HepG2 (cell line): ENCODE measurements at regions not wholly inside any gene's neighbourhood (a gene's known extent, or its start where the extent isn't known, plus 50 kb on each side); places are given as distances from the start of the nearest gene placed in this dataset.

Experiments used
- ATAC-seq: fragments of 200-7000 bp; cut with Tn5 transposase; 3 replicates; pipeline ENCODE4 v1.9.1; 2020; ENCODE audit warnings: mild to moderate bottlenecking, moderate library complexity
- BruUV-seq: library from RNA; stranded (reverse); fragments of 400-500 nt; replicated peaks from 2 replicates; lab custom pipeline; 2021; lab: Mats Ljungman, UMichigan
- CTCF ChIA-PET: fragments of 300-600 bp; formaldehyde crosslinking; extraction: SDS; loops from one replicate; lab custom pipeline; 2021; ENCODE audit warnings: low total read pairs, inconsistent platforms, low intra/inter-chr PET ratio; lab: Yijun Ruan, JAX
- POLR2A ChIA-PET: fragments of 350-600 bp; sonication (Branson Sonifier 250); formaldehyde crosslinking; loops from one replicate; lab custom pipeline; 2020; ENCODE audit warnings: antibody characterized with exemption, inconsistent platforms; lab: Yijun Ruan, JAX
- DNase-seq: peaks from one replicate; pipeline ENCODE4 v3.0.0-alpha.2; 2015; ENCODE audit warnings: low spot score
- FAIRE-seq: peaks from 3 replicates; lab custom pipeline; 2011; peaks lifted over from hg19 to GRCh38; lab: Jason Lieb, UNC
- H2AFZ ChIP-seq: one replicate; pipeline ENCODE4 v1.6.1; 2011; ENCODE audit warnings: low read length, inconsistent platforms
- H3K27ac ChIP-seq: fragments of 300-600 bp; 3 replicates; pipeline ENCODE4 v1.8.0; 2011; ENCODE audit warnings: mixed run types, mild to moderate bottlenecking, mixed read lengths, low read length, inconsistent platforms; ENCODE audit not compliant: insufficient read depth; ENCODE audit errors: extremely low read length
- H3K27me3 ChIP-seq, 2 experiments: fragments of 200-600 bp in 1 of 2; 2 replicates in 1 of 2; 3 replicates in 1 of 2; pipeline versions ENCODE4 v1.6.0 to v1.8.0; 2011; ENCODE audit warnings: low read length in 2 of 2, mild to moderate bottlenecking in 2 of 2, moderate library complexity in 2 of 2, inconsistent platforms in 1 of 2; ENCODE audit not compliant: insufficient read depth in 2 of 2, control insufficient read depth in 1 of 2
- H3K36me3 ChIP-seq, 2 experiments: fragments of 200-600 bp in 1 of 2; replicated peaks in 1 of 2; 2 replicates in 1 of 2; 3 replicates in 1 of 2; pipeline versions ENCODE4 v1.5.1 to v1.8.0; 2011; ENCODE audit warnings: low read length in 2 of 2, inconsistent platforms in 1 of 2; ENCODE audit not compliant: insufficient read depth in 2 of 2, control insufficient read depth in 1 of 2
- H3K4me1 ChIP-seq: 2 replicates; pipeline ENCODE4 v1.5.1; 2012; ENCODE audit warnings: low read length, inconsistent platforms; ENCODE audit not compliant: insufficient read depth
- H3K4me2 ChIP-seq: 2 replicates; pipeline ENCODE4 v1.6.0; 2011; ENCODE audit warnings: low read depth, low read length, inconsistent platforms
- H3K4me3 ChIP-seq, 3 experiments: fragments of 200-600 bp in 1 of 3; sonication (generic), shearing (Covaris generic) in 1 of 3; replicated peaks in 1 of 3; 2 replicates each; pipeline ENCODE4 v1.5.1; 2011 to 2016; ENCODE audit warnings: low read length in 3 of 3, inconsistent platforms in 2 of 3, low read depth in 2 of 3, mild to moderate bottlenecking in 2 of 3, control low read depth in 1 of 3, mixed read lengths in 1 of 3; ENCODE audit not compliant: insufficient read depth in 1 of 3
- H3K79me2 ChIP-seq: one replicate; pipeline ENCODE4 v1.6.1; 2011; ENCODE audit warnings: low read length, inconsistent platforms; ENCODE audit not compliant: insufficient read depth
- H3K9ac ChIP-seq: 2 replicates; pipeline ENCODE4 v1.6.0; 2011; ENCODE audit warnings: mild to moderate bottlenecking, low read depth, low read length, inconsistent platforms; ENCODE audit not compliant: insufficient read depth
- H3K9me3 ChIP-seq: 2 replicates; pipeline ENCODE4 v1.5.1; 2012; ENCODE audit warnings: mild to moderate bottlenecking, low read length
- H4K20me1 ChIP-seq: 2 replicates; pipeline ENCODE4 v1.6.0; 2011; ENCODE audit warnings: inconsistent platforms, mild to moderate bottlenecking, low read length, moderate library complexity; ENCODE audit not compliant: insufficient read depth
- ATRX ChIP-seq: sonication (generic); formaldehyde crosslinking; IDR thresholded peaks from 2 replicates; pipeline ENCODE4 v1.4.0; 2020; ENCODE audit warnings: missing genetic modification reagents, borderline replicate concordance
- DBP ChIP-seq: sonication (generic); formaldehyde crosslinking; IDR thresholded peaks from 2 replicates; pipeline ENCODE4 v1.4.0; 2020; ENCODE audit warnings: missing genetic modification reagents; ENCODE audit errors: not compliant biosample characterization
- HNRNPH1 ChIP-seq: fragments of 200-400 bp; formaldehyde crosslinking; optimal IDR thresholded peaks from 2 replicates; pipeline ENCODE3; 2017; ENCODE audit warnings: mild to moderate bottlenecking, low read depth, low read length
- KDM4B ChIP-seq: sonication (generic); formaldehyde crosslinking; IDR thresholded peaks from 2 replicates; pipeline ENCODE4 v1.4.0; 2020; ENCODE audit warnings: missing genetic modification reagents
- RBM39 ChIP-seq: fragments of 200-400 bp; formaldehyde crosslinking; IDR thresholded peaks from one replicate; pipeline ENCODE4 v1.6.1; 2018; ENCODE audit warnings: antibody characterized with exemption, mild to moderate bottlenecking, low read depth, low read length; ENCODE audit not compliant: poor library complexity, severe bottlenecking
- ZBTB46 ChIP-seq: sonication (generic); formaldehyde crosslinking; IDR thresholded peaks from 2 replicates; pipeline ENCODE4 v1.4.0; 2020; ENCODE audit warnings: mild to moderate bottlenecking, missing genetic modification reagents, borderline replicate concordance
- ZFP41 ChIP-seq: sonication (generic); formaldehyde crosslinking; IDR thresholded peaks from 2 replicates; pipeline ENCODE4 v1.4.0; 2020; ENCODE audit warnings: mild to moderate bottlenecking, missing genetic modification reagents, borderline replicate concordance
- ZNF10 ChIP-seq: sonication (generic); formaldehyde crosslinking; IDR thresholded peaks from 2 replicates; pipeline ENCODE4 v1.4.0; 2020; ENCODE audit warnings: mild to moderate bottlenecking, low read depth, missing genetic modification reagents, borderline replicate concordance
- ZNF18 ChIP-seq: sonication (generic); formaldehyde crosslinking; IDR thresholded peaks from 2 replicates; pipeline ENCODE4 v1.8.0; 2022; ENCODE audit warnings: mild to moderate bottlenecking, missing genetic modification reagents; ENCODE audit not compliant: insufficient replicate concordance
- WGBS: methylation state at CpG from one replicate; pipeline ENCODE4 v1.1.6; 2017; ENCODE audit warnings: low lambda C conversion rate; 5-methylcytosine and 5-hydroxymethylcytosine counted together
- in situ Hi-C: cut with HindIII; loops from 2 replicates; pipeline ENCODE4 v1.10.0; 2017; ENCODE audit warnings: low pct_unique_long_range_greater_than_20kb; ENCODE audit not compliant: extremely low pct_ligation_motif_present
- intact Hi-C: fragments of 100-400 bp; cut with micrococcal nuclease; formaldehyde crosslinking; loops from one replicate; pipeline ENCODE4 v1.10.0; 2022; ENCODE audit not compliant: unreplicated experiment

- TF ChIP-seq ZBTB46 (CRISPR knock-in tag) = no peak
These were observed 620.6 kb upstream of the CAMK1G start (continued) for GRCh38 chr1:208962867-208963266.

- H2AFZ ChIP-seq = no peak overlapping the region
- no peak overlapping the region for H3K27ac ChIP-seq
- H3K4me1 ChIP-seq = no peaks in the 10 kb centered on the region
- no peak for ATAC-seq
- no peak for TF ChIP-seq ATRX
- TF ChIP-seq, all 625 proteins: peak for 0
- Histone ChIP-seq H3K9me3 (peaks cover 40% of the 10 kb centered on the region), H4K20me1 (no peaks in the 10 kb centered on the region), H3K9ac (no peak overlapping the region), H3K27me3 (no peaks in the 10 kb centered on the region), H3K4me3 (no peak overlapping the region), H3K4me2 (no peak overlapping the region), H3K79me2 (no peaks in the 10 kb centered on the region), H3K36me3 (no peaks in the 10 kb centered on the region)
- intact Hi-C loops = no loop called here
- no peak for DNase-seq
- ChIA-PET CTCF (no interaction called here), POLR2A (no interaction called here)
- no TSS peak for BruUV-seq
- in situ Hi-C loops = no loop called here
- no peak for FAIRE-seq
These were observed 618.2 kb upstream of the CAMK1G start for GRCh38 chr1:208965351-208965750.

- H3K9me3 ChIP-seq = peaks cover 42% of the 10 kb centered on the region
- intact Hi-C loops (no loop called here), in situ Hi-C loops (no loop called here)
- no peak overlapping the region for H3K4me3 ChIP-seq
- FAIRE-seq = no peak
- H3K9ac ChIP-seq = no peak overlapping the region
- no peaks in the 10 kb centered on the region for H3K79me2 ChIP-seq
- H2AFZ ChIP-seq = no peak overlapping the region
- no peaks in the 10 kb centered on the region for H4K20me1 ChIP-seq
- H3K4me2 ChIP-seq = no peak overlapping the region
- H3K4me1 ChIP-seq = no peaks in the 10 kb centered on the region
- H3K27ac ChIP-seq = no peak overlapping the region
- CTCF ChIA-PET = no interaction called here
- no peak for ATAC-seq
- H3K27me3 ChIP-seq = no peaks in the 10 kb centered on the region
- H3K36me3 ChIP-seq = no peaks in the 10 kb centered on the region
- TF ChIP-seq ZNF10 (CRISPR knock-in tag) = no peak
- no peak for TF ChIP-seq ZNF18 (CRISPR knock-in tag)
- TF ChIP-seq RBM39 = no peak
- no peak for TF ChIP-seq DBP
- no peak for TF ChIP-seq HNRNPH1
- no peak for TF ChIP-seq ZFP41 (CRISPR knock-in tag)
- no peak for TF ChIP-seq KDM4B
- 0% methylated on average over 4 of the region's 4 CpGs for WGBS
- POLR2A ChIA-PET = no interaction called here
- DNase-seq = no peak
- BruUV-seq = no TSS peak
These were observed 616.2 kb upstream of the CAMK1G start for GRCh38 chr1:208967334-208967733.
